HG03432 (cell line): ENCODE measurements at regions not wholly inside any gene's neighbourhood (a gene's known extent, or its start where the extent isn't known, plus 50 kb on each side); places are given as distances from the start of the nearest gene placed in this dataset.
A peak's percentile ranks its signal among the peaks of the same experiment; 100 is the strongest.

ENCODE experiments used
- ATAC-seq: cut with Tn5 transposase; IDR thresholded peaks from one replicate; pipeline ENCODE4 v1.9.1; 2021; ENCODE audit warnings: mild to moderate bottlenecking, moderate library complexity; ENCODE audit not compliant: unreplicated experiment

DNA sequence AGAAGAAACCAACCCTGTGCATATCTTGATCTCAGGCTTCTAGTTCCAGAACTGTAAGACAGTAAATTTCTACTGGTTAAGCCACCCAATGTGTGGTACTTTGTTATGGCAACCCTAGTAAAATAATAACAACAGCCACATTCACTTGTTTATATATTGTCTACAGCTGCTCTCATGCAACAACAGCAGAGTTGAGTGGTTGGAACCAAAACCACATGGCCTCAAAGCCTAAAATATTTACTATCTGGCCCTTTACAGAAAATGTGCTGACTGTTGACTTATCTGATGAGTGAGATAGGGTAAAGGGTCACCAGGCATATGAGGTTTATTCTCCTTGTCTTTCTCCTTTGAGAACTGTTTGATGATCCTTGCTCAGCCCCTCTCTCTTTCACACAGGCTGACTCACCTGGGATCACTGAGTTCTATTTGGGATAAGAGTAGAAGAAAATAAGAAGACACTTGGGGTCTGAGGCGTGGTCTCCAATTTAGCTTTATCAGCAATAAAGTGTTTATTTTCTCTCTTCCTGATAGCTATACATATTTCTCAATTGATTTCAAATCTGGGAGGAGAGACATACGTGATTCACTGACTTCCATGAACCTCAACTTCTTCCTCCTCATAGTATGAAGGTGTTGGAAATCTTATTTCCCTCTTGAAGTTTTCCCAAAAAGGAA lies 227.5 kb upstream of the STARD13 start:
- ATAC-seq = no peak

DNA sequence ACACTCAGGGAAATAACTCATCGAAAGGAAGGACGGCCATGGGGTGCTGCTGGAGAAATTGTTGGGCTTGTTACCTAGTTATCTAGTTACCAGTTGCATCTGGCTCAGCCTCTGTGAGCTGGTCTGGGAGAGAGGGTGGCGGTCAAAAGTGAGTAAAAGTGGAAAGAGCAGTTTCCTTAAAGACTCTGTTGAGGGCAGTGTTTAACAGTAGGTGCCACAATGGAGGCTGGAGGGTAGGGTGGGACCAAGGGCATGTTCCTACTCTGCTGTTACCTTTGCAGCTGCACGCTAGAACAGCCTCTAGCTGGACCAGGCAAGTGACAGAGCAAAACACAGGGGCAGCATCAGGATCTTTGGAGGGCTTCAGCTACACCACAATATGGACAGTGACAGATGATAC lies 228.8 kb upstream of the STARD13 start:
- ATAC-seq = no peak

DNA sequence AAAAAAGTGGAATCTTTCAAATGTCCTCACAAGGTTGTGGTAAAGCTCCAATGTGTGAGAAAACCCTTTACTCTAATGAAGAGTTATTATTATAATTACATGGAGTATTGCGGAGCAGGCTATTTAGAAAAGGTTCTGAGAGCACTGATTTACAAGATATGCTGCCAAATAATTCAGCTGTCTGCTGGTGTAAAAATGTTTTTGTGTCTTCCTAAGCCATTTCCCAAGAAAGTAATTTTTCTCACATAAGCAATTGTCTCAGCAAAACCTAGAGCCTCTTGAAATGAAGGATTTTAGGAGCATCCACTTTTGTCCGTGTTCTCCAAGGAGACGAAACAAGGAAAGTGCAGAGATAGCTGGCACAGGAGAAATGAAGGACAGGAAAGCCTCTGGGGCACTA lies 229.6 kb upstream of the STARD13 start:
- no peak for ATAC-seq

DNA sequence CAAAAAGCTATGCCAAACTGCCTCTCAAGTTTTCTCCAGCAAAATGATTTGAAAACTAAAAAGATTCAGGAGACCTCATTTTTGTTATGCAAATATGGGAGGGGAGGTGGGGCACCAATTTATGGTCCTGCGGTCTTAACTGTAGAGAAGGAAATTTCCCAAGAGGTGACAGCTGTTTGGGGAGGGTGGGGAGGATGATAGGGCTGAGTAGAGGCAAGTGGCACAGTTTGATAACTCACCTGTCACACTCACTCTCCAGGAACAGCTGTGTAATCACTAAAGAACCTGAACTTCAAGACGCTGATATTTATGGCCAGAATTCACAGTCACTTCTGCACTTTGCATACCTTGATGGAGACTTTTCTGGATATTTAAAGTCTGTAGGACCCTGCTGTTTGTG lies 232.9 kb upstream of the STARD13 start:
- peak; percentile 58 for ATAC-seq

DNA sequence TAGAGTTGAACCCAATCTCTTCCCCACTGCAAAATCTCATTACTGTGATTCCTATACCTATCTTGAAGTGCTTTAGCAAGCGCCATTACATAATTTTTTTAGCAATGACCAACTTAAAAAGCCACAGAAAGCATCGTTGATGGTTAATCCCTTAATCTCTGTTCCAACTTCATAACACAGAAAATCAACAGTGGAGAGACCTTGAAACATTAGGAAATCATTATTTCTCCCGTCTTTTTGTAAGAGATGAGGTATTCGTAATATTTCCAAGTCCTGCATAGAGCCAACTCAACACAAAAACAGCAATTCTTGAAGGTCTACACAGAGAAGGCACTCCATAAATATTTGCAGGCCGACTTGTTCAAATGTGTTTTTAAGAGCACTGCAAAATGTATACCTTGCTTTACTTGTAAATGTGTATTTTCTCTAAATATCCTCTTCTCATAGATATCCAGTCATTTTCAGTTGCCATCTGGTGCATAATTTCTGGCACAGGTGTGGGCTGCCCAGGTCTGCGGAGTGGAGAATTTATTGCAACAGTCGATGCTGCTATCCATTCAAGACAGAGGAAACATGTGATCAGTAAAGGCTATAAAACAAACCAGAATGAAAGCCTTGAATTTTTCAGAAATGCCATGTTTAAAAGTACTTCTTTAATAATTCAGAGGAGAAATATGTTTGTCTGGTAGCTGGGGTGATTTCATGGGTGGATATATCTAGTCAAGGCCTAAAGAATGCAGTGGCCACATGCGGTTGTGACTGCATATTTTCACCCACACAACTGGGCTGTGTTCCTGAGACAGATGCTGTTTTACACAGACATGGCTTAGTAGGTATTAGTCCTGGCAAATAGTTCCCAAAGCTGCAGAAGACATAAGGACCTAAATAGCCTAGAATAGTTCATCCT lies 234.3 kb upstream of the STARD13 start:
- no peak for ATAC-seq

DNA sequence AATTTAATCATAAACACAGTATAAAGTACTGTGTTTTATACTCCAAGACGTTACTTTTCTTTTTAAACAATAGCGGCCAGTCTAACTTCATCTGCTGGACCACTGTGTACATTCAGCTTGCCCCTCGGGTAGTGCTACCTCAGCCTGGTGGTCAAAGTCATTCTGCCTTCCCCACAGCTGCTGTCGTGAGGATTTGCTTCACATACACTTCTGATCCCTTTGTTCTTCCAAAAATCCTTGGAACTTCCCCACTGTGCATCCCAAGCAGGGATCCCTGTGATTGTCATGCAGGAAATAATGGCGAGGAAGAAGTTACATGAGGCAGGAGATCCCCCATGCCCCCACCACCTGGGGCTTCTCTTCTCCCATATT lies 234.9 kb upstream of the STARD13 start:
- no peak for ATAC-seq

DNA sequence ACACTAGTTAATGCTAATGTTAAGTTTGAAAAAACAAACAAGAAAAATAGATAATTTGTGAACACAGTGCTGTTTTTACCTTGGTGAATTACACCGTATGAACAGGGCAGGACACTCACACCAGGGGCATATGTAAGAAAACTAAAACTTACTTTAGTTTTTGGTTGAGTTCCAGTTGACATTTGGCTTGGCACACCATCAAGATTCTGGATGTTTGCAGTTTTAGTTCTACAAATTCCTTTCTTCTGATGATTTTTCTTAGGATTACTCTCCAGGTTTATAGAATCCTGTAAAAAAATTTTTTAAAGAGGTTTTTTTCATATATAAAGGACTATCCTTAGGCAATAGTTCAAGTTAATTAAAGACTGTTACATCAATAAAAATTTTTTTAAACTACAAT lies 238.5 kb upstream of the STARD13 start:
- ATAC-seq = no peak

DNA sequence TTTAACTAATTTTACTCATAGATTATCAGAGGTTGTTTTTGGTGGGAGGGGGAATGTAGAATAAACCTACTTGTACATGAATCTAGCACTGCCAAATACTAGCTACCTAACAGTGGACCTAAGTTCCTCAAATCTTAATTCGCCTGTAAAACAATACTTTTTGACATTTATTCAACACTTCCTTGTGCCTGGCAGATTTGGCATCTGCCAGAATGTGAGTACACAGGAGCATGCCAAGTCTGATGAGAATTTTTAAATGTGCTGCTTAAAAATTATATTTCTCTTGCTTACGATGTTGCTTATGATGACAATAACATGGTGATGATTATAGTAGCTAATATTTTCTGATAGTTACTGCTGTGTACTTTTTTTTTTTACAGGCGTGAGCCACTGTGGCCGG lies 240.2 kb upstream of the STARD13 start:
- no peak for ATAC-seq

DNA sequence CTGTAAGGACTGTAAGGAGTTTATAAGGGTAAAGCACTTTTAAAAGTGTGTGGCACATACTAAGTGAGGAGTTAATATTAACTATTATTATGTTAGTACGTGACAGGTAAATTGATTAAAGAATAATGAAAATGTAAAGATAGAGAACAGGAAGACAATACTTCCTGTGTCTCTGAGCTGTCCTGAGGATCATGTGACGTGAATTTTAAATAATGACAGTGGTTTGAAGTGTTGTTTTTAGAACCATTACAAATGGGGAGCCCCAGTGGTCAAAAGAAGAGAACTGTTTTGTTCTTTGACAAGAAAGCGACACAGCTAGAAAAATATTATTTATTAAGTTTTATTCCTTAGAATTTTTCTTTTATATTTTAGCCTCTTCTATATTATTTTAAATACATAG lies 241.2 kb upstream of the STARD13 start:
- no peak for ATAC-seq

DNA sequence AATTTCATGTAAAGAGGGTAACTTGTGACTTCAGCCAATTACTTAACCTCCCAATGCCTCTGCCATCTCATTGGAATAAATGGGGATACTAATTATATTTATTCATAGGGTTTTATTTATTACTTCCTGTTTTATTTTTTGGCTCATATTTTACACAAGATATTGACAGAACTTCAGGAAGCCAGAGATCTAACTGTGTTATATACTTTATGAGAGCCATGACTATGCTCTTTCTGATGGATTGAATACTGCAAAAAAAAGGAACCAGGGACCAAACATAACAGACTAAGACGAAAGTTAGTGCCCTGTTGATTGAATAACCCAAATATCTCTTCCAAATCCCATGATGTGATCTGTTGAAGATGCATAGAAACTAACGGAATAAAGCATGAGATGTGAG lies 243.3 kb upstream of the STARD13 start:
- ATAC-seq = no peak

DNA sequence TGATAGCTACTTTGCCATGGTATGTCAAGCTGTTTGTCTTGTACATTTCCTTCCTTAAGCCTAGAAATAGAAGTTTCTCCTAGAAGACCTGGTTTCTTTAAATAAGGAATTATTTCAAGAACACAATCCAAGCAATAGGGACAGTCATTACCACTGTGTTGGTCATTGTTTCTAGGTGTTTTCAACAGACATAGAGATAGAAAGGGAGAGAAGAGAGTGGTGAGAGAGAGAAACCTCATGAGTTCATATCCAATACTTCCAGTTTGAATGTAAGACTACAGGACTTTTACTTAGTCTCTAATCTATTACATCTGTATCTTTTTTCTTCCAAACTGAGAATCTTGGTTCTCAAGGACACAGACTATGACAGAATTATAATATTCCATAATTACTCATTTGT lies 245.9 kb upstream of the STARD13 start:
- ATAC-seq = no peak

DNA sequence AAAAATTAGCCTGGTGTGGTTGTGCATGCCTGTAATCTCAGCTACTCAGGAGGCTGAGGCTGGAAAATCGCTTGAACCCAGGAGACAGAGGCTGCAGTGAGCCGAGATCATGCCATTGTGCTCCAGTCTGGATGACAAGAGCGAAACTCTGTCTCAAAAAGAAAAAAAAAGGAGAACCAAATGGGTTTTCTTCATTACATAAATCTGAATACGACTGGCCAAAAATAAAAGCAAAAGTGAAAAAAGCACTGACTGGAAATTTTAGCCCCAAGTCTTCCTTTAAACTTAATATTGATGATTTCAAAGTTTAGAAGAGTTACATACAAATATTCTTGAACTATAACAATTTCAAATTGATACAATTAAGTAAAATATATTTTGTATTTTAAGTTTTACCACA lies 249.5 kb upstream of the STARD13 start:
- no peak for ATAC-seq

DNA sequence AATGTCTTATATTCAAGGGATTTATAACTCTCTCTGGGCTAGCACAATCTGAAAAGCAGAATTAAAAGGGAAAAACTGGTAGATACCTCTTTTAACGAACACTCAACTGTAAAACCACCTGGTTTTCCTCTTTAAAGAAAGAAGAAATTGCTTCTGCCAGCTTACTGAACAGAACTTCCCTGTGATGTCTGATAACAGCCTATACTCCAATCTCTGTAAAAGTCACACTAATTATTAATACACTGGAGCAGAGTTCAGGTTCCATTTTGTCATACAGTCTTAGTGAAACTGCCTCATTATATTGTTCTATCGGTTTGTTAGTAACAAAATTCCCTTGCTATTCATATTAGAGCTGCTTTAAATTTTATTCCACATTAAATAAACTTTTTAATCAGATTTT lies 251.0 kb upstream of the STARD13 start:
- no peak for ATAC-seq

DNA sequence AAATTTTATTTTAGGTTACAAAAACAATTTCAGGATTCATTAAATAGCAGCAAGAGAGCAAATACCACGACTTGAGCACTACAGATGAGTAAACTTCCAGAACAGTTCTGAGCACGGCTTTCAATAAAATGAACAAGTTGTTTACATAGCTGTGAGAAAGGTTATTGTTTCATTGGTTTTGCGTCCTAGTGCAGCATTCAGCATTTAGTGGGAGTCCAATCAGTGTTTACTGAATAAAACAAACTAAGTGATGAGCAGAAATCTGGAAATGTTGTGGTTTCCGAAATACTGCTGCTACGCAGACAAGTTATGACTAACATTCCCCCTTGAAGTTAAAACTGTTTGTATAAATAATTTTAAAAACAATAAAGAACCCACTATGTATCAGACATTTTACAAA lies 251.5 kb upstream of the STARD13 start:
- no peak for ATAC-seq

DNA sequence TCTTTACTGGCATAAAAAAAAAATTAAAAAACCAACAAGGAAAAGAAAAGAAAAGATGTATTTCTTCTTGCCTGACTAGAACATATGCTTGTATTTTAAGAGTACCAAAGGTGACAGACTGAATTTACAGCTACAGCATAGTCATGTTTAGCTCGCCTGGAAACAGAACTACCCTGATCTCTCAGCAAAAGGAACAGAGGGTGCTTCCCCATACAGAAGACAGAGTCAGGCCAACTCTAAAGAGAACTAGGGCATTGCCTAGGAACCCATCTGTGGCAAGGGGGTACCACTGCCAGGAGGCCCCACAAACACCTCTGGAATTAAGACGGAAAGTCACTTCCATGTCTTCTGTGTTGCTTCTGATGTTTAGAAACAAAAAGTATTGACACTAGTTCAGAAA lies 252.1 kb upstream of the STARD13 start:
- no peak for ATAC-seq

DNA sequence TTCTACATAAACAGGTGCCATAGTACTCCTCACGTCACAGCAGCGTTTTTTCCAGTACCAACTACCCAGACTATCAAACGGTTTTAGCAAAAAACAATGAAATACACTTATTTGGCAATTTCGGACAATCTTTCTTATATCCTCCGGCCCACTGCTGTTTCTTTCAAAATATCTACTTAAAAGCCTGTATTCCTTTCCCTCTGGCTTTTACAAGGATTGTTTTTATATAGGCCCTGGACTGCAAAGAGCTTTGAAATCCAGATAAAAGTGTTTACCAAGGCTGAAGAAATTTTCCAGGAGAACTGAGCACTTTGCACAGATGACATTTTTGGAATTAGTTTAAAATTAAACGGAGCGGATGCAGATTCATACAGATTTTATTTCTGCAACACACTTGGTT lies 255.9 kb upstream of the STARD13 start:
- ATAC-seq = no peak

DNA sequence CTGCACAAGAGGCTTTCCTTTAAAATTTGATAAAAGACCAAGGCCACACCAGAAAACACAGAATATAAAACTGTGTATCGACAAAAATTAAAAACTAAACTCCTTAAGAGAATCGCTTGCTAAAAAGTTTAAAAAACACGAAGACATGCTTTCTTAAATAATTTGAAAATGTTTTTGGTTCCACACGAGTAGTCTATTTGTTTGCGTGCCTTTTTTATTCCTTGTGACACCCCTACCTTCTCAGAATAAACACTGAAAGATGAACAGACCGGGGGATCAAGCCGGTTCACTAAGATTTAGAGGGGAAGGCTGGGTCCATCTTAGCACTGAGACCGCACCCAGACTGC lies 256.4 kb upstream of the STARD13 start:
- ATAC-seq = no peak

DNA sequence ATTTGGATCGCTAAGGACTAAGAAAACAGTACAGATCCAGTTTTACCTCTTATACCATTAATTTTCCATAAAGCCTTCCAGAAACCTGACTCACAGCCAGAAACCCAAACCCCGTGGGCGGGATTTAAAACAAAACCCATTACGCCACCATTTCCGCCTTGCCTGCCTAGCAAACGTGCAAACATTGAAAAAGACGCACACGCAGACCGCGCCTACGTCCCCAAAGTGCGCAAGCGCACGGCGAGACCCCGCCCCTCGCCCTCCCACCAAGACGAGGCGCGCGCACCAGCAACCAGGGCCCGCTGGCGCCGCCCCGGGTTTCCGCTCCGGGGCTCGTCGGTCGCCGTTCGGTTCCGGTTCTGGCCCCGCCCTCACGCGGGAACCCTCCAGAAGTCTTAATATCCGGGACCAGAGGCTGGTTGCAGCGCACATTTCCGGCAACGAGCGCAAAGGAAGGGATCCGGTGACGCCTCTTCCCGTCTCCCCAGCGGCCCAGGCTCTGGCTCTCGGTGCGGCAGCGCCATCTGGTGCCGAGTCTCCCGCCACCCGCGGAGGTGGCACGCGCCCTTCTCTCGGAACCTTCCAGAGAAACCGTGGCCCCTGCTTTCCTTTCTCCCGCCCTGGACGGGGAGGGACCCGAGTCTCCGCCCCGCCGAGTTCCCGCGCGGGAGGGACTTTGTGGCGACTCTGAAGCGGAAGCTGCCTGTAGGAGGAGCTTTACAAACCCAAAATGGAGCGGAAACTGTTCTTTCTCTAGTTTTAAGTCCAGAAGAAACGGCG lies 256.9 kb upstream of the STARD13 start:
- peak; percentile 90 for ATAC-seq

DNA sequence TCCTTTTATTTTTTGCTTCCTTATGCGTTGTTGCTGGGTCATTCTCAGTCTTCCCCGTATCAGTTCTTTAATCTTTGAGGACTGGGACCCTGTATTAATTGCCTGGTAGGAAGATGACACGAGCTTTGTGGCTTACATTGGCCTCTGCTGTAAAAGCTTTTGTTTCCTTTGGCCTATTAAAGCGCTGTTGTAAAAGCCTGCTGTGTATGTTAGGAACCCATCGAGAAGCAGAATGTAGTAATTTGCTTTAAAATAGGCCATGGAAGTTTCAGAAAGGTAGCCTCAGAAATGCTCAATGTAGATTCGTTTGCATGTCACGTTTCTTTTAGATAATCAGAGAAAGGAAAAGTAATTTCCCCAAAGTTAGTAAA lies 257.5 kb upstream of the STARD13 start:
- peak; percentile 4 for ATAC-seq

DNA sequence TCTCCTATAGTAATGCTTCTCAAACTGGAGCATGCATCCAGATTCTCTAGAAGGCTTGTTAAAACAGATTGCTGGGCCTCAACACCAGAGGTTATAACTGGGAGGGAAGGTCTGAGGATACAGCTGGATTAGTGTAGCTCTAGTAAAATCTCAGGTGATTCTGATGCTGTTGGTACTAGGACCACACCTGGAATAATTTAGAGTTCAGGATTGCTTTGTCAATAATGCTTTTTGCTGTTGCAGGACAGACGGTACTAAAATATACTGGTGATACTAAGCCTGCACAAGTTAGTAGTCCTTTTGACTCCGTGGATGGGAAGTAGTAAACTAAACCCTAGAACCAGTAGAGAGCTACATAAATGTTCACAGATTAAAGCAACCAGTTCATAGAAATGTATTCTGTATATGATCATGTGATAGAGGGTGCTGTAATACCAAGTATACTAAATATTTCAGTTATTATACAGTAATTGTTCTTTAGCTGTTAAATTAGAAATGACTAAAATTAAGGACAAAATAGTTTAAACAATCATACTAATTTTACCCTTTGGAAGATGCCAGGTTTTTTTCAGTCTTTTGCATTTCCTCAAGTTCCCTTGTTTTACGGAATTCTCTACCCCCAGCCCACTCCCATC lies 258.2 kb upstream of the STARD13 start:
- ATAC-seq = no peak

DNA sequence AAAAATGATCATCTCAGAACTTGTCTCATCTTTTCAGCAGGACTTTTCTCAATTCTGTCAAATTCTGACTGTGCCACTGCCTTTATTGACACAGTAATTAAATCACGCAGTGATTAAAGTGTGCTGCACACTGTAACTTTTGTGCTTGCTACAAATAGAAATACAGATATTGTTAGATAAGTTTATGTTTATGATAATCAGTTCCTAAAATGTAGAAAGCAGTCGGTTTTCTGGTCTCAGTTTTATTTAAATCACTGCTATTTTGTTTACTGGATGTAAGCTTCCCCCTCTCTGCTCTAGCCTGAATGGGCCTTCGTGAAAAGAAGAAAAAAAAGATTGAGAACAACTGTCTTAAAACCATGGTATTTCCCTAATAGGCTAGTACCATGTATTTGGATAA lies 258.8 kb upstream of the STARD13 start:
- ATAC-seq = no peak
